GM21529 (cell line): ENCODE measurements at regions not wholly inside any gene's neighbourhood (a gene's known extent, or its start where the extent isn't known, plus 50 kb on each side); places are given as distances from the start of the nearest gene placed in this dataset.

Experiments
- ATAC-seq: cut with Tn5 transposase; IDR thresholded peaks from one replicate; pipeline ENCODE4 v1.9.1; 2021; ENCODE audit not compliant: unreplicated experiment

- no peak for ATAC-seq
Measured at GRCh38 chr5:74026310-74026709, 400.3 kb downstream of the ARHGEF28 start.

DNA sequence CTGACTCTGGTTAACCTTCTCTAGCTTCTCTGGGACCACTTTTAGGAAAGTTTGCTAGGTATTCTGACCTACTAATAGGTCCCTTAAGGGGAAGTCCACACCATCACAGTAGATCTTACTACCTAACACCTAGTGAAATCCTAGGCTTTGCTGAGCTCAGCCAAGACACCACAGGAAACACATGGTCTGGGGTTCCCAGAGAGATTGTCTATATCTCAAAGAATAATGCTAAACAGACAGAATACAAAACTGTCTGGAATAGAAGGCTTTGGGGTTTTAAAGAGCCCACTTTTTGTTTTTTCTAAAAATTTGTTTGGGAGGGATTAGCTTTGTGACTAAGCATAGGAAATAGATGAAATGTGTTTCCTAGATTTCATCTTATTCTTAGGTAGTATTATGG lies 395.1 kb downstream of the ARHGEF28 start:
- ATAC-seq = no peak

GRCh38 chr5:74020503-74020902 lies 394.5 kb downstream of the ARHGEF28 start:
- ATAC-seq = no peak

DNA sequence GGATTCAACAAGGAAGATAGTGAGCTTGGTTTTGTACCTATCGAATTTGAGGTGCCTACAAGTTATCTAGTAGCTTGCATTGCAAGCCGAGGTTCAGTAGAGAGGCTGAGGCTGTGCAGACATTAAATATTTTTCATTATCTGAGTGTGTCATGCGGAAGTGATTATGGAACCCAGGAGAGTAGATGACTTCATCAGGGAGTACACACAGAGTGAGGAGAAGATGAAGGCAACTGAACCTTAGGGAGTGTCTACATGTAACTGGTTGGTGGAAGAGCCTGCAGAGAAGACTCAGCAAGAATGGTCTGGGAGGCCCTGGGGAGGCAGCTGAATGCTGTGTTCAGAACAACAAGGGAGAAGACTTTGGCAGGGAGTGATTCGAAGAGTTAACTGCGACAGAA lies 393.9 kb downstream of the ARHGEF28 start:
- ATAC-seq = no peak

GRCh38 chr5:74017786-74018211 lies 391.8 kb downstream of the ARHGEF28 start:
- no peak for ATAC-seq

DNA sequence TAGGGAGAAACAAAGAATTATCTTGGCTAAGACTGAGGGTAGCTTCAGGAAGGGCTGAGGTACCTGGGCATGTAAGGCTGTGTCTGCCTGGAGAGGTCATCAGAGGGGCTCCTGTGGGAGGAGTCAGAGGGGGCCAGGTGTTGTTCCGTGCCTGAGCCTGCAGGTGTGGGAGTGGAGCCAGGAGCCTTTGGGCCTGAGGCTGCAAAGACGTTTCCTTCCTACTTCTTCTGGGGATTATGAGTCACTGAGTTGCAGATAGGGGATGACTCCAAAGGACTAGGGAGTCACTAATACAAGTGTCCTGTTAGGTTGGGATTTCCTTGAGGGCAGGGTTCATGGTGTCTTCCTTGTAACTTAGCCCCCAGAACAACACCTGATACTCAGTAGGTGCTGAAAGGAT lies 391.1 kb downstream of the ARHGEF28 start:
- ATAC-seq = no peak

DNA sequence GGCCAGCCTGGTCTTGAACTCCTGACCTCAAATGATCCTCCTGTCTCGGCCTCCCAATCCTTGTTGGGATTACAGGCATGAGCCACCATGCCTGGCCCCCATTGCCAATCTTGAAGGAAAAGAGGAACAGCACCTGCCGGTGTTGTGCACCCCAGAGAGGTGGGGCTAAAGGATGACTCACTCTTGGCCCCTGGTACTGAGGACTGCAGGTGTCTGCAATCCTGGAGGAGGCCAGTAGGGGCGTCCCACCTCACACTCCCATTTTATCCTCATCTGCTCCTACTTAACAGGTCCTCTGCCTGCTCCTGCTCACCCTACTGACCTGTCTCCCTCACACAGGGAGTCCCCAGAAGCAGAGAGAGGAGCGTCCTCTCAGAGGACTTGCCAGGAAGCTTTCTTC lies 390.4 kb downstream of the ARHGEF28 start:
- ATAC-seq = no peak

DNA sequence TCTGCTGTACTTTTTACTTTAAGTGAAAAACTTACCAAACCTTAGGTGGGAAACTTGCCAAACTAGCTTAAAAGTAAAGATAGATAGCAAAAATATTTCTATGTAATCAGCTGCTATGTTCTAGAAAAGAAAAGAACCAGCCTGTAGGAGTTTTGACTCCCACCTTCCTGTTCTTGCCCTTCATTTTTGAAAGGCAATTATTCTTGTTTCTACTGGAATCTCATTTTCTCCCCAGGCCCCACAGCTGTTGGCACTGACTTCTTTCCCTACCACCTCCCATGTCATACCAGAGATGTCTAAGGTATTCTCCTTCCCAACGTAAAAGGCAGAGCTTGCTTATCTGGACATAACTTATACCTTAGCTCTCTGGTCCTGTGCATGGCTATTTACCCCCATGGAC lies 389.7 kb downstream of the ARHGEF28 start:
- no peak for ATAC-seq

GRCh38 chr5:74013222-74013621 lies 387.2 kb downstream of the ARHGEF28 start:
- ATAC-seq = no peak

DNA sequence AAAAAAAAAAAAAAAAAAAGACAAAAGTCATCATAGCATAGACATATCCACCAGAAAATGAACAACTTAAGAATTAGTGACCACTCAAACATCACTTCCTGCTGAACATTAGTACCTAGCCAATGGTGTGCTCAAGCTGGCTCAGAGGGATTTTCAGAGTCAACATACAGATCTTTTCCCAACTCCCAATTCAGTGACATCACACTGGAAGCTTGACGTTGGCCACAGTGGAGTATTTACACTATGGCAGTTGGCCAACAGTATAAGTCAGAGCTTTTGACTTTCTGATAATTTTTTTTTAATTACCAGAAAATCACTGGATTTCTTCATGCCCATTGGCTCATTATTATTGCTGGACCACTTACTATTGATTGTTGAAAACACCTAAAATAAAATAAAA lies 383.5 kb downstream of the ARHGEF28 start:
- no peak for ATAC-seq

DNA sequence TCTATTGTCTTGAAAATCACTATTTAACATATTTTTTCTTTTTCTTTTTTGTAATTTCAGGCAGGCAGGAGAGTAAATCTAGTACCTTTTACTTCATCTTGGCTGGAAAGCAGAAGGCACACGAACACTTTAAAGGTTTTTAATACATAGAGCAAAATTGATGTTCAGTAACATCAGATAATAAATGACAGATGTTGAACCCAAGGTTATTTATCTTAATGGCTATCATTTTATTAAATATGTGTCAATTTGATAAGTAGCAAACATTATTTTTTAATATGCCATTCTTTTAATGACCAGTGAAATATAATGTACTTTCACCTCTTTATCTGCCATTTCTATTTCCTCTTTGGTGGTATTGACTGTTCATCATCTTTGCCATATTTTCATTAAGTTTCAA lies 381.2 kb downstream of the ARHGEF28 start:
- ATAC-seq = no peak

DNA sequence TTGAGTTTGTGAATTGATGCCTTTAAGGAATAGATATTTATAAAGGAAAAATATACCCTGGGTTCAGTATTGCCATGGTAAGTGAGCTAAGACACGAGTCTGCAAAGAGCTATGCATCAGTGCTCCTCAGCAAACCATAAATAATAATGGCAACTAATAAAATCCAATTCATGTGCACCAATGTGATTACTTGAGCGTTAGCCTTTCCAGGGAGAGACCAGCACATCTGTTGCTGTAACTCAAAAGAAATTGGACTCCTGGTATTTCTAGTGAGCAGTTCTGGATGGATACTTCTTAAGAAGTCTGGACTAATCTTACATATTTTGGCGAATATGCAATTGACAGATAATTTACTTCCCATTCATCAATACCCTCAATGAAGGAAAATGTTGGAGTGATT lies 373.3 kb downstream of the ARHGEF28 start:
- ATAC-seq = no peak

DNA sequence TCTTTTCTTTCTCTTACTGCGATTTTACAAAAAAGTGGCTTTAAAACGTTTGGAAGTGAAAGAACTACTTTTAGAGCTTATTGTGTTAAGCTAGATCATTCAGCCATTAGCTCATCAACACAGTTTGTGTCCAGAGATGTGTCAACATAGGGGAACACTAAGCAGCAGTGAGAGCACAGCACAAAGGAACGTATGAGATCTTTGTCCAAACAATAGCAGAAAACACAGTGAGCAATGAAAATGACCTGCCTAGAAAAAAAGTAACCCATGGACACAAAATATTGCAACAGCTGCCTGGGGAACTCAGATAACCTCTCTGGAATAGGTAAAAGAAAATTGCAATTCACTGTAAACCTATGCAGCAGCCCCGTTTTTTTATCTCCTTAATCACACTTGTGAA lies 372.5 kb downstream of the ARHGEF28 start:
- no peak for ATAC-seq

- ATAC-seq = no peak
Measured at GRCh38 chr5:73997960-73998359, 372.0 kb downstream of the ARHGEF28 start.

- ATAC-seq = no peak
Measured at GRCh38 chr5:73996151-73996755, 370.3 kb downstream of the ARHGEF28 start.

GRCh38 chr5:73994963-73995362 lies 369.0 kb downstream of the ARHGEF28 start:
- no peak for ATAC-seq
